Stomach (tissue), 8 donors: ENCODE measurements at regions not wholly inside any gene's neighbourhood (a gene's known extent, or its start where the extent isn't known, plus 50 kb on each side); places are given as distances from the start of the nearest gene placed in this dataset.

Source experiments
- DNase-seq, 2 donors: peaks; one replicate each; pipeline versions ENCODE4 v3.0.0 to v3.0.0-alpha.2; 2013 to 2019
- H3K27ac ChIP-seq, 5 donors: fragments of 200-600 bp in 4 of 5; sonication (generic) in 4 of 5; one replicate each; pipeline ENCODE4 v1.5.1; 2013 to 2019; ENCODE audit warnings: mild to moderate bottlenecking in 1 of 5, moderate library complexity in 1 of 5
- H3K27me3 ChIP-seq, 3 donors: fragments of 200-600 bp; sonication (generic); one replicate each; pipeline ENCODE4 v1.5.1; 2017 to 2019; ENCODE audit warnings: mixed run types in 1 of 3
- H3K36me3 ChIP-seq, 4 donors: fragments of 200-600 bp; sonication (generic); 1 replicate in 3 of 4; 2 replicates in 1 of 4; pipeline ENCODE4 v1.5.1; 2016 to 2019
- H3K4me1 ChIP-seq, 4 donors: fragments of 200-600 bp; sonication (generic); one replicate each; pipeline ENCODE4 v1.5.1; 2016 to 2019
- H3K4me3 ChIP-seq, 4 donors: fragments of 200-600 bp; sonication (generic) in 3 of 4; one replicate each; pipeline ENCODE4 v1.5.1; 2016 to 2019; ENCODE audit warnings: mild to moderate bottlenecking in 1 of 4
- H3K9me3 ChIP-seq, 4 donors: fragments of 200-600 bp; sonication (generic); one replicate each; pipeline ENCODE4 v1.5.1; 2016 to 2019
- CTCF ChIP-seq, 7 experiments: fragments of 450-650 bp in 4 of 7; fragments of 200-600 bp in 3 of 7; sonication (generic) in 3 of 7; IDR thresholded peaks; one replicate each; pipeline ENCODE4 v1.5.1; 2016 to 2019; ENCODE audit warnings: antibody characterized with exemption in 7 of 7, control low read depth in 2 of 7, mild to moderate bottlenecking in 1 of 7
- EP300 ChIP-seq: sonication (generic); formaldehyde crosslinking; IDR thresholded peaks from one replicate; pipeline ENCODE4 v1.6.1; 2017; ENCODE audit warnings: antibody characterized with exemption
- POLR2A ChIP-seq, 4 donors: fragments of 450-650 bp; IDR thresholded peaks; one replicate each; pipeline ENCODE4 v1.6.1; 2016; ENCODE audit warnings: antibody characterized with exemption in 4 of 4, control low read depth in 2 of 4, mild to moderate bottlenecking in 1 of 4, moderate library complexity in 1 of 4
- POLR2AphosphoS5 ChIP-seq, 3 donors: sonication (generic); formaldehyde crosslinking; IDR thresholded peaks; one replicate each; pipeline ENCODE4 v1.6.1; 2016; ENCODE audit warnings: antibody characterized with exemption in 3 of 3
- WGBS, 5 donors: extraction: QIAGEN DNeasy Blood & Tissue Kit in 3 of 5; methylation state at CpG; one replicate each; pipeline versions ENCODE4 v1.1.5 to v1.1.7; 2013 to 2018; 5-methylcytosine and 5-hydroxymethylcytosine counted together
- intact Hi-C: fragments of 100-400 bp; cut with DNase I; formaldehyde crosslinking; loops from one replicate; pipeline ENCODE4 v1.15.1; 2023; ENCODE audit warnings: low total_unique reads
- donor health status: healthy with polysubstance abuse.
- donor health status: Bipolar disorder and iron deficiency.
- donor health status: healthy.

- no peaks in the 10 kb centered on the region for H3K36me3 ChIP-seq
- intact Hi-C loops: no loop called here
- WGBS, 5 donors: 73 to 98% (median 90%) methylated on average over 1 of the region's 1 CpG
These were observed 134.9 kb upstream of the HSD17B12 start for GRCh38 chr11:43545610-43546009.

GRCh38 chr11:43546561-43547429 is 133.7 kb upstream of the HSD17B12 start:
- Histone ChIP-seq H3K4me1 (peaks cover 13 to 19% (median 14%) of the 10 kb centered on the region in 4 donors), H3K9me3 (no peaks in the 10 kb centered on the region), H3K27me3 (peaks cover 5 to 35% (median 18%) of the 10 kb centered on the region in 3 donors), H3K4me3 (peak overlapping the region; percentile 39 to 45 (median 40)), H3K27ac (peak overlapping the region in 4 of 5 donors; percentile 1 to 64 (median 38)), H3K36me3 (no peaks in the 10 kb centered on the region)
- peak; percentile 30 to 34 for DNase-seq
- 18 to 38% (median 24%) methylated on average over 13 to 27 of the region's 27 CpGs for WGBS, 5 donors
- intact Hi-C loops: no loop called here
- no peak for TF ChIP-seq CTCF (IDR thresholded peaks at IDR 0.05)
- no peak for TF ChIP-seq POLR2A (IDR thresholded peaks at IDR 0.05)
- TF ChIP-seq EP300: no peak
- TF ChIP-seq POLR2AphosphoS5 (IDR thresholded peaks at IDR 0.05): no peak

More at GRCh38 chr11:43545610-43546009, 134.9 kb upstream of the HSD17B12 start:
- H3K27ac ChIP-seq: no peak overlapping the region
- no peaks in the 10 kb centered on the region for H3K9me3 ChIP-seq
- TF ChIP-seq CTCF (IDR thresholded peaks at IDR 0.05) (no peak), POLR2AphosphoS5 (IDR thresholded peaks at IDR 0.05) (no peak), POLR2A (IDR thresholded peaks at IDR 0.05) (no peak), EP300 (no peak)
- H3K4me1 ChIP-seq: peaks cover 13 to 19% (median 14%) of the 10 kb centered on the region in 4 donors
- H3K27me3 ChIP-seq: peaks cover 5 to 35% (median 18%) of the 10 kb centered on the region in 3 donors
- no peak for DNase-seq
- H3K4me3 ChIP-seq: no peak overlapping the region

- TF ChIP-seq EP300 (no peak), CTCF (IDR thresholded peaks at IDR 0.05) (no peak), POLR2A (IDR thresholded peaks at IDR 0.05) (no peak), POLR2AphosphoS5 (IDR thresholded peaks at IDR 0.05) (no peak)
- Histone ChIP-seq H3K4me3 (peak overlapping the region; percentile 39 to 45 (median 40)), H3K27me3 (peaks cover 5 to 35% (median 18%) of the 10 kb centered on the region in 3 donors), H3K36me3 (no peaks in the 10 kb centered on the region), H3K4me1 (peaks cover 13 to 19% (median 14%) of the 10 kb centered on the region in 4 donors), H3K9me3 (no peaks in the 10 kb centered on the region), H3K27ac (peak overlapping the region in 4 of 5 donors; percentile 1 to 64 (median 36))
- intact Hi-C loops: no loop called here
- DNase-seq: peak; percentile 26 to 69
- WGBS, 5 donors: 2 to 3% (median 3%) methylated on average over 20 to 33 of the region's 33 CpGs; no CpG with 5 or more reads in 1 of the 5 donors
These were observed 133.1 kb upstream of the HSD17B12 start for GRCh38 chr11:43547430-43547831.

- intact Hi-C loops: no loop called here
- Histone ChIP-seq H3K36me3 (no peaks in the 10 kb centered on the region), H3K4me1 (peaks cover 13 to 19% (median 14%) of the 10 kb centered on the region in 4 donors), H3K27me3 (peaks cover 5 to 38% (median 18%) of the 10 kb centered on the region in 3 donors), H3K27ac (peak overlapping the region in 4 of 5 donors; percentile 1 to 64 (median 32)), H3K4me3 (peak overlapping the region; percentile 39 to 45 (median 40)), H3K9me3 (no peaks in the 10 kb centered on the region)
- DNase-seq: peak; percentile 41 to 73
- WGBS, 5 donors: 25 to 69% (median 42%) methylated on average over 4 to 50 of the region's 51 CpGs; no CpG with 5 or more reads in 1 of the 5 donors
- TF ChIP-seq CTCF (IDR thresholded peaks at IDR 0.05) (no peak), POLR2AphosphoS5 (IDR thresholded peaks at IDR 0.05) (peak in 1 of 3 donors; percentile 20), EP300 (no peak), POLR2A (IDR thresholded peaks at IDR 0.05) (no peak)
These were observed 132.6 kb upstream of the HSD17B12 start for GRCh38 chr11:43547889-43548381.
